SK-N-SH (cell line): ENCODE measurements at regions not wholly inside any gene's neighbourhood (a gene's known extent, or its start where the extent isn't known, plus 50 kb on each side); places are given as distances from the start of the nearest gene placed in this dataset.

Source experiments
- CTCF ChIP-seq: fragments of 200-600 bp; sonication (generic); IDR thresholded peaks from 2 replicates; pipeline ENCODE4 v1.6.1; 2017; ENCODE audit warnings: antibody characterized with exemption, mild to moderate bottlenecking, moderate library complexity
- EP300 ChIP-seq, 2 experiments: IDR thresholded peaks; 2 replicates each; pipeline versions ENCODE4 v1.4.0 to v1.6.1; 2012; ENCODE audit warnings: borderline replicate concordance in 1 of 2, low read depth in 1 of 2, low read length in 1 of 2
- MXI1 ChIP-seq: IDR thresholded peaks from 2 replicates; pipeline ENCODE4 v1.6.1; 2012; ENCODE audit warnings: mild to moderate bottlenecking, low read depth, low read length, improper control_type of control experiment
- RAD21 ChIP-seq: IDR thresholded peaks from 2 replicates; pipeline ENCODE4 v1.6.1; 2012; ENCODE audit warnings: mild to moderate bottlenecking, low read length
- SIN3A ChIP-seq: IDR thresholded peaks from 2 replicates; pipeline ENCODE4 v1.6.1; 2012; ENCODE audit warnings: low read depth, mild to moderate bottlenecking, low read length, moderate library complexity, borderline replicate concordance
- SMC3 ChIP-seq: IDR thresholded peaks from 2 replicates; pipeline ENCODE4 v1.6.1; 2012; ENCODE audit warnings: low read depth, low read length, improper control_type of control experiment
- TAF1 ChIP-seq: IDR thresholded peaks from 2 replicates; pipeline ENCODE4 v1.6.1; 2012; ENCODE audit warnings: low read depth, mild to moderate bottlenecking, low read length, moderate library complexity, borderline replicate concordance

GRCh38 chr6:146910611-146911010, 293.6 kb upstream of the STXBP5 start:
- TF ChIP-seq CTCF (no peak), SIN3A (no peak), TAF1 (no peak), EP300 (IDR thresholded peaks at IDR 0.05; ENCODE audit: borderline replicate concordance in 1 of 2, low read depth in 1 of 2, low read length in 1 of 2) (no peak), MXI1 (no peak), SMC3 (no peak), RAD21 (no peak)
